Sigmoid colon (tissue), 6 donors: ENCODE measurements at regions not wholly inside any gene's neighbourhood (a gene's known extent, or its start where the extent isn't known, plus 50 kb on each side); places are given as distances from the start of the nearest gene placed in this dataset.

Experiments
- DNase-seq: peaks from one replicate; pipeline ENCODE4 v3.0.0-alpha.2; 2019
- H3K27ac ChIP-seq, 4 donors: fragments of 200-600 bp; sonication (generic); one replicate each; pipeline ENCODE4 v1.5.1; 2016 to 2019; ENCODE audit warnings: mild to moderate bottlenecking in 1 of 4
- H3K27me3 ChIP-seq, 3 donors: fragments of 200-600 bp; sonication (generic); one replicate each; pipeline ENCODE4 v1.5.1; 2019; ENCODE audit warnings: mild to moderate bottlenecking in 1 of 3
- H3K36me3 ChIP-seq, 4 donors: fragments of 200-600 bp; sonication (generic); one replicate each; pipeline ENCODE4 v1.5.1; 2016 to 2019
- H3K4me1 ChIP-seq, 4 donors: fragments of 200-600 bp; sonication (generic); one replicate each; pipeline ENCODE4 v1.5.1; 2017 to 2019
- H3K4me3 ChIP-seq, 4 donors: fragments of 200-600 bp; sonication (generic); one replicate each; pipeline ENCODE4 v1.5.1; 2017 to 2019; ENCODE audit warnings: mild to moderate bottlenecking in 2 of 4, moderate library complexity in 1 of 4
- H3K9me3 ChIP-seq, 4 donors: fragments of 200-600 bp in 3 of 4; sonication (generic) in 3 of 4; one replicate each; pipeline versions ENCODE4 v1.5.1 to v1.6.1; 2013 to 2019
- EP300 ChIP-seq, 4 donors: sonication (generic); formaldehyde crosslinking; IDR thresholded peaks; one replicate each; pipeline ENCODE4 v1.6.1; 2017; ENCODE audit warnings: antibody characterized with exemption in 4 of 4
- POLR2A ChIP-seq, 2 donors: fragments of 450-650 bp; IDR thresholded peaks; one replicate each; pipeline ENCODE4 v1.6.1; 2016; ENCODE audit warnings: antibody characterized with exemption in 2 of 2, mild to moderate bottlenecking in 2 of 2, moderate library complexity in 2 of 2
- POLR2AphosphoS5 ChIP-seq, 4 donors: sonication (generic); formaldehyde crosslinking; IDR thresholded peaks; one replicate each; pipeline ENCODE4 v1.6.1; 2017; ENCODE audit warnings: antibody characterized with exemption in 4 of 4
- WGBS, 2 donors: extraction: QIAGEN DNeasy Blood & Tissue Kit; methylation state at CpG; one replicate each; pipeline ENCODE4 v1.1.7; 2013; 5-methylcytosine and 5-hydroxymethylcytosine counted together
- intact Hi-C: fragments of 100-400 bp; cut with DNase I; formaldehyde crosslinking; loops from one replicate; pipeline ENCODE4 v1.15.1; 2023
- TF ChIP-seq, protein P1 (sequence below), 4 experiments: fragments of 450-650 bp in 3 of 4; fragments of 200-600 bp in 1 of 4; IDR thresholded peaks; one replicate each; pipeline ENCODE4 v1.5.1; 2016 to 2019; ENCODE audit warnings: antibody characterized with exemption in 4 of 4, mild to moderate bottlenecking in 3 of 4, moderate library complexity in 2 of 4
- donor health status: healthy with polysubstance abuse.
- donor health status: healthy.

DNA sequence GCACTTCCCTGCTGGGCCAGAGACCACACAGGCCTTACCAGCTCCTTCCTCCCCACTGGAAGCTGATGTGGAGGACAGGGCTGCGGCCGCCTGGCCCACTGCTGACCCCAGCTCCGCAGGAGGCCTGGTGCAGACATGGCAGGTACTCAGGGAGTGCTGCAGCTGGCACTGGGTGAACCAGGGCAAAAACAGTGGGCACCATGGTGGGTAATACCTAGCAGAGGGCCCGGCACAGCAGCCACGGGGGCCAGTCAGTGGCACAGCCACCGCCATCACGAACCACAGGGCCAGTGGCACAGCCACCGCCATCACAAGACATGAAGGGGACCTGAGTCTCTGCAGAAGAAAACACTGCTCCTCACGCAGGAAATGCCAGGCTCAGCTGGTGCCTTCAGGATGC, 152.6 kb upstream of the PPP2R2D start:
- Histone ChIP-seq H3K27me3 (peaks cover 0 to 30% (median 7%) of the 10 kb centered on the region in 3 donors), H3K36me3 (no peaks in the 10 kb centered on the region), H3K9me3 (no peaks in the 10 kb centered on the region), H3K27ac (no peak overlapping the region), H3K4me3 (no peak overlapping the region), H3K4me1 (no peaks in the 10 kb centered on the region)
- intact Hi-C loops: no loop called here
- WGBS, 2 donors: 87 to 90% methylated on average over 9 of the region's 9 CpGs
- DNase-seq: peak; percentile 21
- TF ChIP-seq POLR2A (IDR thresholded peaks at IDR 0.05) (no peak), POLR2AphosphoS5 (IDR thresholded peaks at IDR 0.05) (no peak)

DNA sequence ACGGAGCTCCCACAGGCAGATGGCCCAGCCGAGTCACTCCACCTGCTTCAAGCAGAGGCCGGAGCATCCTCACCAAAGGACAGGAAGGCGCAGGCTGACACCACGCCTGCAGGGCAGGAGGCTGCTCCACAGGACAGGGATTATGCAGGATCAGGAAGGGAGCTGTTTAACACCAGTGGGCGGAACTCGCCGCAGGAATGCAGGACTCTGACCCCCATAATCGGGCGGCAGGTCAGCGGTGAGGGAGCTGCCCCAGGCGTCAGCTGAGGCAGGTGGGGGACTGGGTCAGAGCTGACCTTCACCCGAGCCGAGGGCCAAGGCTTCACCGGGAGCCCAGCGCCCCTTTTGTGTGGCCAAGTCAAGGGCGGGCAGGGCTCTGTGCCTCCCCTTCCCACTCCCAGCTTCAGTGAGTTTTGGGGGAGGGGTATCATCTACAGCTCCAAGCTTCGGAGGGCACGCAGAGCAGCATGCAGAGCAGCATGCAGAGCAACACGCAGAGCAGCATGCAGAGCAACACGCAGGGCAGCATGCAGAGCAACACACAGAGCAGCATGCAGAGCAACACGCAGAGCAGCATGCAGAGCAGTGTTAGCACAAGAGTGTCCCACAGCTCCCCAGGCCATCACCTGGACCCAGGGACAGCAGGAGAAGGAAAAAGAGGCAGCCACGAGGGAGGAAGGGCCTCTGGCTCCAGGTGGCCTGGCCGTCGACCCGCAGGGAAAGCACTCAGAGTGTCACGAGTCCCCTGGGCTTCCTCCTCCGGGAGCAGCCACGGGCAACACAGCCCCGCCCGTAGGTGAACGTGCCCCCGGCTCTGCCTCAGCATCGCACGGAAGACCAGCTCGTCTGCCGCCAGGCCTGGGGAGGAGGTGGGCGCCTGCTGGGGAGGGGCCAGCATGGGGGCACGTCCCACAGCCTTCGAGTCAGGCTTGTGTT, 151.7 kb upstream of the PPP2R2D start:
- H3K4me1 ChIP-seq: no peaks in the 10 kb centered on the region
- 15 to 48% methylated on average over 40 of the region's 40 CpGs for WGBS, 2 donors
- no peaks in the 10 kb centered on the region for H3K9me3 ChIP-seq
- no peaks in the 10 kb centered on the region for H3K36me3 ChIP-seq
- intact Hi-C loops: no loop called here
- TF ChIP-seq EP300 (IDR thresholded peaks at IDR 0.05): no peak
- no peak for TF ChIP-seq POLR2A (IDR thresholded peaks at IDR 0.05)
- no peak for TF ChIP-seq POLR2AphosphoS5 (IDR thresholded peaks at IDR 0.05)
- H3K4me3 ChIP-seq: no peak overlapping the region
- H3K27ac ChIP-seq: no peak overlapping the region
- peak; percentile 47 for DNase-seq
- H3K27me3 ChIP-seq: peaks cover 0 to 21% (median 0%) of the 10 kb centered on the region in 3 donors

DNA sequence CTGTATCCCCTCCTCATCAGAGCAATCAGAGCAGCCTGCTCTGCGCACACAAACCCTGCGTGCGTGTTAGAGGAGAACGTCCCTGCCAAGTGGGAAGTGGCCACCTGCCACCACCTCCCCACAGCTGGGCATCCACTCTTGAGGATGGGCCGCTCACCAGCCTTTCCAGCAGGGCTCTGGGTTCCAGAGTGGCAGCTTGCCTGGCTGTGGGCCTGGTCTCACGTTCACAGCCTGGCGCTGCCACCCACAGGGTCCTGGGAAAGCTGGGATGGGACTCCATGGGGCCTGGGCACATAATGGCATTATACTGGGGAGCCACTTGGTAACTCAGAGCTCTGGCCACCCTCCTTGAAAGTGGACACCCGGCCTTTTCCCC, 151.1 kb upstream of the PPP2R2D start:
- H3K4me1 ChIP-seq: no peaks in the 10 kb centered on the region
- TF ChIP-seq, protein P1, sequence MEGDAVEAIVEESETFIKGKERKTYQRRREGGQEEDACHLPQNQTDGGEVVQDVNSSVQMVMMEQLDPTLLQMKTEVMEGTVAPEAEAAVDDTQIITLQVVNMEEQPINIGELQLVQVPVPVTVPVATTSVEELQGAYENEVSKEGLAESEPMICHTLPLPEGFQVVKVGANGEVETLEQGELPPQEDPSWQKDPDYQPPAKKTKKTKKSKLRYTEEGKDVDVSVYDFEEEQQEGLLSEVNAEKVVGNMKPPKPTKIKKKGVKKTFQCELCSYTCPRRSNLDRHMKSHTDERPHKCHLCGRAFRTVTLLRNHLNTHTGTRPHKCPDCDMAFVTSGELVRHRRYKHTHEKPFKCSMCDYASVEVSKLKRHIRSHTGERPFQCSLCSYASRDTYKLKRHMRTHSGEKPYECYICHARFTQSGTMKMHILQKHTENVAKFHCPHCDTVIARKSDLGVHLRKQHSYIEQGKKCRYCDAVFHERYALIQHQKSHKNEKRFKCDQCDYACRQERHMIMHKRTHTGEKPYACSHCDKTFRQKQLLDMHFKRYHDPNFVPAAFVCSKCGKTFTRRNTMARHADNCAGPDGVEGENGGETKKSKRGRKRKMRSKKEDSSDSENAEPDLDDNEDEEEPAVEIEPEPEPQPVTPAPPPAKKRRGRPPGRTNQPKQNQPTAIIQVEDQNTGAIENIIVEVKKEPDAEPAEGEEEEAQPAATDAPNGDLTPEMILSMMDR (IDR thresholded peaks at IDR 0.05): no peak
- TF ChIP-seq POLR2AphosphoS5 (IDR thresholded peaks at IDR 0.05) (no peak), EP300 (IDR thresholded peaks at IDR 0.05) (no peak), POLR2A (IDR thresholded peaks at IDR 0.05) (no peak)
- no peak overlapping the region for H3K27ac ChIP-seq
- H3K4me3 ChIP-seq: no peak overlapping the region
- peaks cover 0 to 14% (median 0%) of the 10 kb centered on the region in 3 donors for H3K27me3 ChIP-seq
- peak; percentile 37 for DNase-seq
- WGBS, 2 donors: 81 to 89% methylated on average over 8 of the region's 8 CpGs
- intact Hi-C loops: no loop called here
- no peaks in the 10 kb centered on the region for H3K36me3 ChIP-seq
- H3K9me3 ChIP-seq: no peaks in the 10 kb centered on the region

DNA sequence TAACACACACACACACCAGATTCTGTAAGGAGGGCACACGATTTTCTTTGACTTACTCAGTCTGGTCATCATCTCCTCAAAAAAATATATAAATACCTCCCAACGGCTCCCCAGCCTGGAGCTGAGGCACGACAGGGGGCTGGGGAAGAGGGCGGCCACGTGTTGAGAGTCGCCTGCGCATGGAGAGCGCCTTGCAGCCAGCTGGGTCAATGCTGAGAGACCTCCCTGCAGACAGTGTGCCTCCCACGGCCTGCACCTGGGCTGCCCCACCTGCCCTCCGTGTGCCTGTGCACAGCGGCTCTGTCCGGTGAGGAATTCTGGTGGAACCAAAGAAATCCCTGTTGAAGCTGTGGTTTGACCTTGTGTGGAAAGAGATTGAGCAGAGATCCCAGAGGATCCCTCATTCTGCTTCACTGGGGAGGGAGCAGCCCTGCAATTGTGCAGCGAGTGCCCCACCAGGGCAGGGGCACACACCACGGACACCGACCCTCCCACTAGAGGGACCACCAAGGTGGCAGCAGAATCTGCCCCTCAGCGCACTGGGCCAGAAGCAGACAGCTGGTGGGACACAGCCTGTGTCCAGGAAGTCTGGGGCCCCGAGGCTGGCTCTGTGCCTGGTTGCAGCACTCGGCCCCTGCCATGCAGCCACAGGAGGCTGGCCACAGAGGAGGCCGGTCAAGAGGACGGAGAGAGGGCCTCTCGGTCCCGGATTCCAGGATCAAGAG, 150.5 kb upstream of the PPP2R2D start:
- WGBS, 2 donors: 74 to 82% methylated on average over 22 of the region's 22 CpGs
- Histone ChIP-seq H3K27ac (no peak overlapping the region), H3K9me3 (no peaks in the 10 kb centered on the region), H3K4me1 (no peaks in the 10 kb centered on the region), H3K36me3 (no peaks in the 10 kb centered on the region), H3K4me3 (no peak overlapping the region), H3K27me3 (peaks cover 0 to 11% (median 0%) of the 10 kb centered on the region in 3 donors)
- DNase-seq: peak; percentile 56
- TF ChIP-seq POLR2AphosphoS5 (IDR thresholded peaks at IDR 0.05): no peak
- TF ChIP-seq, protein P1 (IDR thresholded peaks at IDR 0.05): no peak
- TF ChIP-seq POLR2A (IDR thresholded peaks at IDR 0.05): no peak
- TF ChIP-seq EP300 (IDR thresholded peaks at IDR 0.05): no peak
- intact Hi-C loops: no loop called here

DNA sequence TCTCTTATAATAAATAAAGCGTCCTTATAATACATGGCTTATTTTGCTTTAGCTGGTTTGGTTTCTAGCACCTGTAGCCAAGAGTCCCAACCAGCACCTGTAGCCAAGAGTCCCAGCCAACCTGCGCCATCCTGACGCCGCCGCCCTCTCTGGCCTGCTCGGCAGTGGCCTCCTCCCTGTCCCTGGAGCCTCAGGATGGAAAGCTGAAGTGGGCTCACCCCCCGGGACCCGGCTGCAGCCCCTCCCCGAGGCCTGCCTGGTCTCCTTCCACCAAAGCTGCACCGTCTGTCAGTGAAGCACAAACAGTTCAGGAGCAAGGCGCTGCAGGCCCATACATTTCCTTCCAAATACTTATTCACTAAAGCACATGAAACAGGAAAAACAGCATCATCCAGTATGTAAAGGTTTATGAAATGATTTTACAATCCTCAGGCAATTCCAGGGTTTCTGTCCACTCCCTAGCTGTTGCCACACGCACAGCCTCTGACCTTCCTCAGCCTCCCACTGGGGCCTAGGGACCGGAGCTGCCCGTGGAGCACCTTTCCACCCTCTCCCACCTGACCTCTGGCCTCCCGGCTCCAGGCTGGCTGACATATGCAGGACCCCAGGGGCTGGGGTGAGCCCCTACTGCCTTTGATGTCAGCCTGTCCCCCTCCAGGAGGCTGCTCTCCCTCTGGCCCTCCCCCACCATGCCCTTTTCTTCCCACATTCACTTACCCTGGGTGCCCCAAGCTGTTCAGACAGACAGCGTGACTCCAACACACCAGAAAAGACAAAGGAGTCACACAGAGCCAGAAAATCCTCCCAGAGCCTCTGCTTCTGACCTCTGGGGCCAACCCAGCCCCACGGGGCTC, 149.6 kb upstream of the PPP2R2D start:
- intact Hi-C loops: no loop called here
- H3K27ac ChIP-seq: no peak overlapping the region
- peak; percentile 30 for DNase-seq
- H3K27me3 ChIP-seq: peaks cover 0 to 7% (median 0%) of the 10 kb centered on the region in 3 donors
- no peaks in the 10 kb centered on the region for H3K9me3 ChIP-seq
- H3K4me1 ChIP-seq: no peaks in the 10 kb centered on the region
- TF ChIP-seq, protein P1 (IDR thresholded peaks at IDR 0.05): no peak
- TF ChIP-seq EP300 (IDR thresholded peaks at IDR 0.05): no peak
- no peak for TF ChIP-seq POLR2A (IDR thresholded peaks at IDR 0.05)
- TF ChIP-seq POLR2AphosphoS5 (IDR thresholded peaks at IDR 0.05): no peak
- WGBS, 2 donors: 60 to 74% methylated on average over 17 of the region's 17 CpGs
- H3K36me3 ChIP-seq: no peaks in the 10 kb centered on the region
- H3K4me3 ChIP-seq: no peak overlapping the region
